DMS53 treated with DMSO at 0.1 percent for 48 hours (cell line): ENCODE measurements at regions not wholly inside any gene's neighbourhood (a gene's known extent, or its start where the extent isn't known, plus 50 kb on each side); places are given as distances from the start of the nearest gene placed in this dataset.

Experiments
- DNase-seq: peaks from one replicate; lab custom pipeline; 2025; ENCODE audit not compliant: unreplicated experiment; lab: John Stamatoyannopoulos, UW

- no peak for DNase-seq
These were observed 142.4 kb downstream of the SOCS6 start for GRCh38 chr18:70431203-70431624.

GRCh38 chr18:70430501-70431173, 141.8 kb downstream of the SOCS6 start:
- DNase-seq = no peak

DNA sequence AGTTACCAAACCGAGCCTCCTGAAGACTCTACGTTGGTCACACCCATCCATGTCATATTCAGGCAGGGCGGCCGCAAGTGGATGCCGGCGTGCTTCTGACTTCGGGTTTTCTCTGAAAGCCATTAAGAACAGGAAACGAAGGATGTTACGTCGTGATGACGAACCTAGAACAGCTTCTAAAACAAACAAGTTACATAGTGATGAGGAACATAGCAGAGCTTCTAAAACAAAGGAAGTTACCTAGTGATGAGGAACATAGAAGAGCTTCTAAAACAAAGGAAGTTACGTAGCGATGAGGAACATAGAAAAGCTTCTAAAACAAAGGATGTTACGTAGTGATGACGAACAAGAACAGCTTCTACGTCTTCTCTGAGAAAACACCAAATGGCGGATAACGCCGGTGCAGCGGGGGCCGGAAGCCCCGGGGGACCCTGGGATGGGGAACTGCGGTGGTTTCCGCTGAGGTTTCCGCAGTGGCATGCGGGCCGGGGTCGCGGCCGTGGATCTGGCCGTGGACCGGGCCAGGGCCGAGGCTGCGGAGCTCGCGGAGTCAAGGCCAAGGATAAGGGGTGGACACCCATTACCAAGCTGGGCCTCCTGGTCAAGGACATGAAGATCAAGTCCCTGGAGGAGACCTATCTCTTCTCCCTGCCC, 141.1 kb downstream of the SOCS6 start:
- DNase-seq = no peak

- DNase-seq = peak; percentile 84
These were observed 139.6 kb downstream of the SOCS6 start for GRCh38 chr18:70428439-70428838.

DNA sequence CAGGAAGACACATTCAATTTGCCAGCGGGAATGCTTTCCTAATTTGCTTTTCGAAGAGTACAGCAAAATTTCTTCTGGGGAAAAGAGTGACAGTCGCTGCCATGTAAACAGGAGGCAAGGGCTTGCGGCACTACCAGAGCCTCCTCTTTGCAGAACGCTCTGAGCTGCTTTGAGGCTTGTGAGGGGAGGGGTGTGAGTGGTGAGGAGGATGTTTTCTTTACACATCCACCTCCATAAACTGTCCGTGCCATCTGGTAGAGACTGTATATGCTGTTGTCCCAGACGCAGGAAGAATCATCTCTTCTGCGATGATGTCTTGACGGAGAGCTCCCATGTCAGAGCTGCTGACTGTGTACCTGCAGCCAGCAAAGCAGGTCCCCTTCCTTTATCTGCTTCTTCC, 138.0 kb downstream of the SOCS6 start:
- no peak for DNase-seq

GRCh38 chr18:70425236-70425635, 136.4 kb downstream of the SOCS6 start:
- DNase-seq = no peak

GRCh38 chr18:70423988-70424387, 135.1 kb downstream of the SOCS6 start:
- no peak for DNase-seq

DNA sequence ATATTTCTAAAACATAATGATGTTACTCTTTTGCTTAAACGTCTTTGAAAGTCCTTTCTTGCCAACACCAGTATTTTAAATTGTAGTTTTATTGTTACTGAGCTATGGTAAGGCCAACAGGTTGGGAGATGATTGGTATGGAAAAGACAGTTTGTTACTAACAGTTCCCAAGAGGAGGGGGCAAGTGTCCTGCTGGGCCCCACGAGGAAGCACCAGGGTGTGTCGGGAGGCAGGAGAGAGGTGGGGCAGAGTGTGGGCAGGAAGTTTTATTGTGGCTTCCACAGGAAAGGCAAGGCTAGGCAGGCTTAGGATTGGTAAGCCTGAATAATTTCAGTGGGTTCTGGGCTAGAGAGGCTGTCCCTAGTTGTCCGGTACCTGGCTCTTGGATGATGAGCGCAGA, 134.3 kb downstream of the SOCS6 start:
- DNase-seq = no peak

GRCh38 chr18:70422391-70422965, 133.6 kb downstream of the SOCS6 start:
- DNase-seq = no peak

GRCh38 chr18:70421471-70422390, 132.9 kb downstream of the SOCS6 start:
- DNase-seq = peak; percentile 82

DNA sequence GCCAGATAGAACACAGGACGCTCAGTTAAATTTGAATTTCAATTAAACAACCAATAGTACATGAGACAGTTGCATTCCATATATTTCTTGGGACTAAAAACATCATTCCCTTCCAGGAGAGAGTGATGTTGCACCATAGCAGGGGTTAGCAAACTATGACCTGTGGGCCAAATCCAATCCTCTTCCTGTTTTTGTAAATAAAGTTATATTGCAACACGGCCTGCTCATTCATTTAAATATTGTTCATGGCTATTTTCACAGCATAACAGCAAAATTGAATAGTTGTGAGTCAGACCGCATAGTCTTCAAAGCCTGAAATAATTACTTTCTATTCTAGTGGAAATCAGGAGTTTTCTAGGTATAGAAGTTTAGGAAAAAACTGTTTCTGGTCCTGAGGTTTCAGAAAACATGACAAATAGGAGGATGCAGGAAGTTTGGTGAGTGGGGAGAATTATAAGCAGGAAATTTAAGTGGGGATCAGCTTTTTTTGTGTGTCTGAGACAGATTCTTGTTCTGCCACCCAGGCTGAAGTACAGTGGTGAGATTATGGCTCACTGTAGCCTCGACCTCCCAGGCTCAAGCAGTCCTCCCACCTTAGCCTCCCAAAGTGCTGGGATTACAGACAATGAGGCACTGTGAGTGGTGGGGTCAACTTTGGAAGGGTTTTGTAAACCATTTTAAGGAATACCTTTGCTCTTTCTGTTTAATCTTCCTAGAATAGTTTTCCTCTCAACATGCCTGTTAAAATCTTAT, 131.5 kb downstream of the SOCS6 start:
- no peak for DNase-seq

GRCh38 chr18:70419526-70419925, 130.7 kb downstream of the SOCS6 start:
- no peak for DNase-seq

DNA sequence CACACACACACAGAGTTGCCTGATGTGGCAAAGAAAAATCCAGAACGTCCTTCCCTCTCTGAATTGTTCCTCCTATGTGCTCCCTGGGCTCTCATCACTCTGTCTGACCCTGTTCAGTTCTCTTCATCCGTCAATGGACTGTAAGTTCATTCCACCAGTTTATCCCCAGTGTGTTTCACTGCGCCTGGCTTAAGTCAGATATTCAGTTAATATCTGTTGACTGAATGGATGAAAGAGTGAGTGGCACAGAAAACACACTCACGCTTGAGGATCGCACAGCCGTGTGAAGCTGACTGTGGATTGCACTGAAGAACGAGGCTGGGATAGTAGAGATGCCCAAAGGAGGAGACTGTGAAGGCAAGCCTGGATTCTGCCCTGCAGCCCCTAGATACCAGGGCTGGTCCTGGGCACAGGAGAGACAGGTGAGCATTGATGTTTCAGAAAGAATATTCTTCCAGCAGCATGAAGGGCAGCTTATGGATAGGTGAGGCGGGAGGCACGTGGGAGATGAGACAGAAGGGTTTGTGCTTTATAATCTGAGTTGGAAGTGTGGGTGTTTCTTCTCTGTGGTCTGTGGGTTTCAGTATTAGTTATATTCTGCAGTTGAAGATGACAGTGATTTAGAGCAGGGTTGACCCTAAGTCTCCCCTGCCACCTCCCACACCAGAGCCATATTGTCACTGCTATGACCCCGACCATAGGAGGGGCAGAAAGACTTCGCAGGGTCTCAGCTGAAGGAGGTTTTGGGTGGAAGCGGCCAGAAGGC, 129.9 kb downstream of the SOCS6 start:
- DNase-seq = no peak

DNA sequence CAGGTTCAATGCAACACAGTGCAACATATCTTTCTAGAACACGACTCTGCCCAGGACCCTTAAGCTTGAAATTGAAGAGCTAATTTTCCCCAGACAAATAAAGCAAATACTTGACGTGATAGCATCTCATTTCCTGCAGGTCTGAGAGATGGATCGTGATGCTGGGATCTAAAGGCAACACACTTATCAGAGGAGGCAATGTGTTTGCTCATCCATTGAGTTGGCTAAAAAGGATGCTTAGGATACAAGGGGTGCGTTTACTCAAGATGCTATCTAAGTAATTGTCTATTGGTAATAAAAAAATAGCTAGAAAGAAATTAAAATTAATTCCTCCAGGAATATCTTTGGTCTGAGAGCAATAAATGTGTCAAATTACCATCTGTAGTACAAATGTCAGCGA, 129.0 kb downstream of the SOCS6 start:
- peak; percentile 36 for DNase-seq

GRCh38 chr18:70416496-70416895, 127.7 kb downstream of the SOCS6 start:
- no peak for DNase-seq

DNA sequence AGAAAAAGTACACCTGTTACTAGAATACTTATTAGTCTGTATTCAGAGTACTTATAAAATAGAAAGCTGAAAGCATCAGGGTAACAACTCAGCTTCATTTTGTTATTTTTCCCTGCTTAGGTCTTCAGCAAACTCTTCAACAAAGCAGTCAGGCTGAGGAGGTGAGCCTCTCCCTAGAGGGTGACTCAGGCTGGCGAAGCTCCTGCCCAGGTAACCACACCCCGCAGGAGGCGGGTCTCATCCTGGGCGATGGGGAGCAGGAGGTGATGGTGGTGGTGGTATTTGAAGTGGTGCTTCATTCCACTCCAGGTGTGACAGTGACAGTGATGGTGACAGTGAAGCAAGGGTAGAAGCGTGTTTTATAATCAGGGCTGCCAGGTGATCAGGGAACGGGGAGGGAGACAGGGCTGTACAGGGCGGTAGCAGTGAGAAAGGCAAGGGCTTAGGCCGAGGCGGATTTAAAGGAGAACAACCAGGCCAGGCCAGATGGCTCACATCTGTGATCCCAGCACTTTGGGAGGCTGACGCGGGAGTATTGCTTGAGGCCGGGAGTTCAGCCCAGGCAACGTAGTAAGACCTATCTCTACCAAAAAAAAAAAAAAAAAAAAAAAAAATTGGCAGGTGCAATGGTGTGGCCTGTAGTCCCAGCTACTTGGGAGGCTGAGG, 127.1 kb downstream of the SOCS6 start:
- peak; percentile 99 for DNase-seq

GRCh38 chr18:70414315-70414900, 125.6 kb downstream of the SOCS6 start:
- no peak for DNase-seq

GRCh38 chr18:70413455-70413854, 124.6 kb downstream of the SOCS6 start:
- no peak for DNase-seq

GRCh38 chr18:70411876-70412435, 123.1 kb downstream of the SOCS6 start:
- DNase-seq = no peak
